MM.1S (cell line): ENCODE measurements at regions not wholly inside any gene's neighbourhood (a gene's known extent, or its start where the extent isn't known, plus 50 kb on each side); places are given as distances from the start of the nearest gene placed in this dataset.
"Not testable (repeated sequence)": the region's sequence is repeated elsewhere in the genome, so short reads cannot be mapped to it uniquely, and the experiment has no call there.

Experiments
- DNase-seq: peaks from one replicate; pipeline ENCODE4 v3.0.0-alpha.2; 2015
- H2AFZ ChIP-seq: fragments of 300-600 bp; sonication (generic); 2 replicates; pipeline ENCODE4 v1.6.0; 2016; ENCODE audit warnings: antibody characterized with exemption, low read length
- H3F3A ChIP-seq: fragments of 300-600 bp; sonication (generic); 2 replicates; pipeline ENCODE4 v1.6.1; 2016; ENCODE audit warnings: mild to moderate bottlenecking, antibody characterized with exemption, low read length, moderate library complexity, mixed read lengths; ENCODE audit not compliant: insufficient read depth
- H3K27ac ChIP-seq: fragments of 300-600 bp; sonication (generic); 2 replicates; pipeline ENCODE4 v1.5.1; 2016; ENCODE audit warnings: mild to moderate bottlenecking, low read length
- H3K27me3 ChIP-seq: fragments of 300-600 bp; sonication (generic); replicated peaks from 2 replicates; pipeline ENCODE4 v1.6.0; 2016; ENCODE audit warnings: low read length; ENCODE audit not compliant: insufficient read depth
- H3K36me3 ChIP-seq: fragments of 300-600 bp; sonication (generic); replicated peaks from 2 replicates; pipeline ENCODE4 v1.6.1; 2016; ENCODE audit warnings: mild to moderate bottlenecking, low read length, mixed read lengths; ENCODE audit not compliant: insufficient read depth
- H3K4me1 ChIP-seq: fragments of 300-600 bp; sonication (generic); 2 replicates; pipeline ENCODE4 v1.6.1; 2016; ENCODE audit warnings: low read length, mixed read lengths
- H3K4me2 ChIP-seq: fragments of 300-600 bp; sonication (generic); 2 replicates; pipeline ENCODE4 v1.6.0; 2016; ENCODE audit warnings: low read depth, low read length
- H3K4me3 ChIP-seq: fragments of 300-600 bp; sonication (generic); 2 replicates; pipeline ENCODE4 v1.5.1; 2016; ENCODE audit warnings: low read length, mixed read lengths
- H3K79me2 ChIP-seq: fragments of 300-600 bp; sonication (generic); 2 replicates; pipeline ENCODE4 v1.6.1; 2016; ENCODE audit warnings: mixed run types, low read length, mixed read lengths
- H3K9ac ChIP-seq: fragments of 300-600 bp; sonication (generic); 2 replicates; pipeline ENCODE4 v1.6.1; 2016; ENCODE audit warnings: low read length, mixed read lengths
- H3K9me2 ChIP-seq: fragments of 300-600 bp; sonication (generic); replicated peaks from 2 replicates; pipeline ENCODE4 v1.6.1; 2016; ENCODE audit warnings: mild to moderate bottlenecking, low read length, mixed read lengths; ENCODE audit not compliant: insufficient read depth
- H3K9me3 ChIP-seq: fragments of 300-600 bp; sonication (generic); replicated peaks from 2 replicates; pipeline ENCODE4 v1.6.1; 2016; ENCODE audit warnings: mild to moderate bottlenecking, low read length, mixed read lengths; ENCODE audit not compliant: insufficient read depth
- H4K20me1 ChIP-seq: fragments of 300-600 bp; sonication (generic); 2 replicates; pipeline ENCODE4 v1.6.1; 2016; ENCODE audit warnings: mild to moderate bottlenecking, low read length, moderate library complexity, mixed read lengths; ENCODE audit not compliant: insufficient read depth
- EZH2 ChIP-seq: fragments of 300-600 bp; sonication (generic); optimal IDR thresholded peaks from 2 replicates; pipeline ENCODE3; 2017; ENCODE audit warnings: low read depth, mild to moderate bottlenecking, antibody characterized with exemption, low read length, mixed read lengths
- EZH2phosphoT487 ChIP-seq: fragments of 300-600 bp; sonication (generic); IDR thresholded peaks from 2 replicates; pipeline ENCODE4 v1.6.1; 2018; ENCODE audit warnings: antibody characterized with exemption, low read length
- TF ChIP-seq, protein P1 (sequence below): fragments of 300-600 bp; sonication (generic); IDR thresholded peaks from 2 replicates; pipeline ENCODE4 v1.5.1; 2016; ENCODE audit warnings: antibody characterized with exemption, low read length, mixed read lengths

DNA sequence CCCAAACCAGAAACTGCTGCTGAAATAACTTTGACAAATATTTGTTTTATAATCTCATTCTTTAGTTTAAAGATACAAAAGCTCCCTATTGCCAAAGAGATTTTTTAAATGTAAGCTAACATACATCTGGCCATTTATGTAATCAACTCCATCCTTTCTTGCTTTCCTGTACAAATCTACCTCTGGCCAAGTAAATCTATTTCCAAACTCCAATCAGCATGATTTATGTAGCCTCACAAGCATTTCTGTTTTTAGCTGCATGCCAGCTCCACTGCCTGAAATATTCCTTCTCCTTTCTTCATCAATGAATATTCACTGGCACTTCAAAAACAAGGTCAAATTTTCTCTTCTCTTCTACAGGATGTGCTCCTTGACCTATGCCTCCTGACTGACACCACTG is 80.0 kb downstream of the SHOX2 start:
- H3K79me2 ChIP-seq, result no peaks in the 10 kb centered on the region

DNA sequence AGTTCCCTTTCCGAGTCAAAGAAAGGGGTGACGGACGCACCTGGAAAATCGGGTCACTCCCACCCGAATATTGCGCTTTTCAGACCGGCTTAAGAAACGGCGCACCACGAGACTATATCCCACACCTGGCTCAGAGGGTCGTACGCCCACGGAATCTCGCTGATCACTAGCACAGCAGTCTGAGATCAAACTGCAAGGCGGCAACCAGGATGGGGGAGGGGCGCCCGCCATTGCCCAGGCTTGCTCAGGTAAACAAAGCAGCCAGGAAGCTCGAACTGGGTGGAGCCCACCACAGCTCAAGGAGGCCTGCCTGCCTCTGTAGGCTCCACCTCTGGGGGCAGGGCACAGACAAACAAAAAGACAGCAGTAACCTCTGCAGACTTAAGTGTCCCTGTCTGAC is 86.3 kb downstream of the SHOX2 start:
- DNase-seq, H3K9ac ChIP-seq, H3K4me1 ChIP-seq, H3K4me3 ChIP-seq, H3K27me3 ChIP-seq, H3K79me2 ChIP-seq, H3K27ac ChIP-seq, H3F3A ChIP-seq, H3K9me3 ChIP-seq, H3K9me2 ChIP-seq, H4K20me1 ChIP-seq, H2AFZ ChIP-seq, H3K36me3 ChIP-seq, H3K4me2 ChIP-seq: not testable (repeated sequence)

More for the DNA sequence above, 80.0 kb downstream of the SHOX2 start:
- Histone ChIP-seq H3F3A (no peaks in the 10 kb centered on the region), H3K27me3 (no peaks in the 10 kb centered on the region), H3K4me1 (no peaks in the 10 kb centered on the region), H3K27ac (no peak overlapping the region), H3K9ac (no peak overlapping the region), H3K9me2 (no peaks in the 10 kb centered on the region), H3K36me3 (no peaks in the 10 kb centered on the region), H3K9me3 (no peaks in the 10 kb centered on the region), H3K4me2 (no peak overlapping the region), H3K4me3 (no peak overlapping the region), H2AFZ (no peak overlapping the region), H4K20me1 (no peaks in the 10 kb centered on the region)
- no peak for DNase-seq
- TF ChIP-seq EZH2, result no peak
- no peak for TF ChIP-seq EZH2phosphoT487
- TF ChIP-seq, protein P1, sequence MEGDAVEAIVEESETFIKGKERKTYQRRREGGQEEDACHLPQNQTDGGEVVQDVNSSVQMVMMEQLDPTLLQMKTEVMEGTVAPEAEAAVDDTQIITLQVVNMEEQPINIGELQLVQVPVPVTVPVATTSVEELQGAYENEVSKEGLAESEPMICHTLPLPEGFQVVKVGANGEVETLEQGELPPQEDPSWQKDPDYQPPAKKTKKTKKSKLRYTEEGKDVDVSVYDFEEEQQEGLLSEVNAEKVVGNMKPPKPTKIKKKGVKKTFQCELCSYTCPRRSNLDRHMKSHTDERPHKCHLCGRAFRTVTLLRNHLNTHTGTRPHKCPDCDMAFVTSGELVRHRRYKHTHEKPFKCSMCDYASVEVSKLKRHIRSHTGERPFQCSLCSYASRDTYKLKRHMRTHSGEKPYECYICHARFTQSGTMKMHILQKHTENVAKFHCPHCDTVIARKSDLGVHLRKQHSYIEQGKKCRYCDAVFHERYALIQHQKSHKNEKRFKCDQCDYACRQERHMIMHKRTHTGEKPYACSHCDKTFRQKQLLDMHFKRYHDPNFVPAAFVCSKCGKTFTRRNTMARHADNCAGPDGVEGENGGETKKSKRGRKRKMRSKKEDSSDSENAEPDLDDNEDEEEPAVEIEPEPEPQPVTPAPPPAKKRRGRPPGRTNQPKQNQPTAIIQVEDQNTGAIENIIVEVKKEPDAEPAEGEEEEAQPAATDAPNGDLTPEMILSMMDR, result no peak

DNA sequence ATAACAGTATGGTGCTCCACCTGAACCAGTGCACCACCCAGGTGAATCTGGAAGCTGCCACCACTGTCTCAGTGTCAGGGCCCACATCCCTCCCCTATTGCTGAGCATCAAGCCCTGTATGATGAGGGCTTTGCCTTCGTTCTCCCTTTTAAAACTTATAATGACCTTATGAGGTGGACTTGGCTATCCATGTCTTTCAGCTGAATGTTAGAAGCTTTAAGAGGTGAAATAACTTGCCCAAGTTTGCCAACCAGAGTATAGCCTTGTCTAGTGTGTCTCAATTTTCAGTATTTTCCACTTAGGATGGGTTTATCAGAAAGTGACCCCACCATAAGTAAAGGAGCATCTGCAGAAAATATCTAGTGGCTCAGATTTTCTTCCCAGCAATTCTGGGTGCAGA is 87.8 kb downstream of the SHOX2 start:
- Histone ChIP-seq H3K4me3 (no peak overlapping the region), H3F3A (no peaks in the 10 kb centered on the region), H3K27ac (no peak overlapping the region), H4K20me1 (no peaks in the 10 kb centered on the region), H3K9me3 (no peaks in the 10 kb centered on the region), H2AFZ (no peak overlapping the region), H3K4me2 (no peak overlapping the region), H3K9ac (no peak overlapping the region), H3K36me3 (no peaks in the 10 kb centered on the region), H3K4me1 (no peaks in the 10 kb centered on the region), H3K79me2 (no peaks in the 10 kb centered on the region), H3K9me2 (no peaks in the 10 kb centered on the region), H3K27me3 (no peaks in the 10 kb centered on the region)
- DNase-seq, result no peak
- no peak for TF ChIP-seq EZH2
- TF ChIP-seq EZH2phosphoT487, result no peak

DNA sequence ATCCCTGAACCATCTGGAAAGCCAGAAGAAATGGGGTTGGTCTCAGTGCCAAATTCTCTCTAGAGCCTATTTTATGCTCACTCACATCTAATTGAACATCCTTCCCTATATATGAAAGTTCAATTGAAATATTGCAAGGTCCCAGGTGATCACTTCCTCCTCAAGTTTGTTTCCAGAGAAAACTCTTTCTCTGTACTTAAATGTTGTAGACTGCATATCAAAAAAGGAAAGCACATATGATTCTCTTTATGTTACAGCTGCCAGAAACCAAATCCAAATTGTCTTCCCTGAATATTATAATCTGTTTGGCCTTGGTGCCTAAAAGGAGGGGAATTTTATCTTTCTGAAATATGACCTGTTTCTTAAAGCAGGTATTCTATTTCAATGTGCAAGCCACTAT is 93.3 kb downstream of the SHOX2 start:
- no peak overlapping the region for H3K9ac ChIP-seq
- H3K9me3 ChIP-seq, result no peaks in the 10 kb centered on the region
- DNase-seq, result no peak
- H2AFZ ChIP-seq, result no peak overlapping the region
- no peak overlapping the region for H3K4me3 ChIP-seq
- H3K27ac ChIP-seq, result no peak overlapping the region
- no peak overlapping the region for H3K4me2 ChIP-seq
- H3K4me1 ChIP-seq, result no peaks in the 10 kb centered on the region
- no peaks in the 10 kb centered on the region for H3K79me2 ChIP-seq
- TF ChIP-seq EZH2 (no peak), EZH2phosphoT487 (no peak)
- TF ChIP-seq, protein P1, result no peak
- no peaks in the 10 kb centered on the region for H4K20me1 ChIP-seq
- H3K9me2 ChIP-seq, result no peaks in the 10 kb centered on the region
- no peaks in the 10 kb centered on the region for H3F3A ChIP-seq
- no peaks in the 10 kb centered on the region for H3K27me3 ChIP-seq
- no peaks in the 10 kb centered on the region for H3K36me3 ChIP-seq
